SK-N-SH (cell line): ENCODE measurements at regions not wholly inside any gene's neighbourhood (a gene's known extent, or its start where the extent isn't known, plus 50 kb on each side); places are given as distances from the start of the nearest gene placed in this dataset.
A peak's percentile ranks its signal among the peaks of the same experiment; 100 is the strongest.

Source experiments
- CTCF ChIA-PET: fragments of 300-600, 350-600 bp; formaldehyde crosslinking; extraction: SDS; loops from one replicate; lab custom pipeline; 2021; lab: Yijun Ruan, JAX
- POLR2A ChIA-PET: fragments of 350-600 bp; sonication (Branson Sonifier 250); formaldehyde crosslinking; extraction: SDS; loops from one replicate; lab custom pipeline; 2020; ENCODE audit warnings: antibody characterized with exemption, inconsistent platforms; lab: Yijun Ruan, JAX
- DNase-seq: peaks from one replicate; pipeline ENCODE4 v3.0.0; 2012
- H2AFZ ChIP-seq: fragments of 200-600 bp; sonication (generic); 2 replicates; pipeline ENCODE4 v1.8.1; 2016; ENCODE audit warnings: antibody characterized with exemption, mild to moderate bottlenecking, low read depth
- H3F3A ChIP-seq: fragments of 200-600 bp; sonication (generic); replicated peaks from 2 replicates; pipeline ENCODE3; 2016; ENCODE audit warnings: antibody characterized with exemption, mild to moderate bottlenecking; ENCODE audit not compliant: insufficient read depth
- H3K27ac ChIP-seq, 2 experiments: fragments of 200-500 bp in 1 of 2; fragments of 200-600 bp in 1 of 2; sonication (Bioruptor generic) in 1 of 2; sonication (generic), shearing (Covaris generic) in 1 of 2; 2 replicates each; pipeline versions ENCODE4 v1.5.1 to v1.6.1; 2014 to 2016; ENCODE audit warnings: low read depth in 2 of 2, inconsistent platforms in 1 of 2, low read length in 1 of 2, mild to moderate bottlenecking in 1 of 2, mixed read lengths in 1 of 2
- H3K27me3 ChIP-seq: fragments of 200-600 bp; sonication (generic), shearing (Covaris generic); 2 replicates; pipeline ENCODE4 v1.6.1; 2016; ENCODE audit warnings: mixed run types; ENCODE audit not compliant: insufficient read depth
- H3K36me3 ChIP-seq, 2 experiments: fragments of 200-500 bp in 1 of 2; fragments of 200-600 bp in 1 of 2; sonication (Bioruptor generic) in 1 of 2; sonication (generic) in 1 of 2; replicated peaks in 1 of 2; 2 replicates each; pipeline versions ENCODE3 to v1.5.1; 2014 to 2016; ENCODE audit warnings: low read length in 1 of 2, mild to moderate bottlenecking in 1 of 2; ENCODE audit not compliant: insufficient read depth in 2 of 2, control insufficient read depth in 1 of 2
- H3K4me1 ChIP-seq, 2 experiments: fragments of 200-500 bp in 1 of 2; fragments of 200-600 bp in 1 of 2; sonication (Bioruptor generic) in 1 of 2; sonication (generic), shearing (Covaris generic) in 1 of 2; 2 replicates each; pipeline versions ENCODE4 v1.5.1 to v1.6.1; 2014 to 2016; ENCODE audit warnings: low read depth in 1 of 2, low read length in 1 of 2, mixed run types in 1 of 2; ENCODE audit not compliant: insufficient read depth in 2 of 2, control insufficient read depth in 1 of 2
- H3K4me2 ChIP-seq: fragments of 200-600 bp; sonication (generic), shearing (Covaris generic); 2 replicates; pipeline ENCODE4 v1.6.1; 2017; ENCODE audit warnings: mixed run types
- H3K4me3 ChIP-seq, 2 experiments: fragments of 200-500 bp in 1 of 2; fragments of 200-600 bp in 1 of 2; sonication (Bioruptor generic) in 1 of 2; sonication (generic), shearing (Covaris generic) in 1 of 2; 2 replicates each; pipeline versions ENCODE4 v1.5.1 to v1.8.1; 2014 to 2016; ENCODE audit warnings: low read depth in 2 of 2, inconsistent platforms in 1 of 2, low read length in 1 of 2, mild to moderate bottlenecking in 1 of 2, mixed read lengths in 1 of 2, moderate library complexity in 1 of 2
- H3K79me2 ChIP-seq: fragments of 200-600 bp; sonication (generic); 2 replicates; pipeline ENCODE4 v1.8.1; 2017; ENCODE audit warnings: mild to moderate bottlenecking; ENCODE audit not compliant: insufficient read depth
- H3K9ac ChIP-seq: fragments of 200-600 bp; sonication (generic); 2 replicates; pipeline ENCODE4 v1.6.1; 2017; ENCODE audit warnings: mixed run types
- H3K9me2 ChIP-seq: fragments of 200-600 bp; sonication (generic); 2 replicates; pipeline ENCODE4 v1.6.1; 2017; ENCODE audit warnings: mixed run types
- H3K9me3 ChIP-seq: fragments of 200-600 bp; sonication (generic); 2 replicates; pipeline ENCODE4 v1.6.1; 2017; ENCODE audit warnings: mixed run types, mild to moderate bottlenecking, moderate library complexity
- H4K20me1 ChIP-seq: fragments of 200-600 bp; sonication (generic); 2 replicates; pipeline ENCODE4 v1.6.1; 2017; ENCODE audit warnings: mild to moderate bottlenecking, mixed run types; ENCODE audit not compliant: insufficient read depth
- CTCF ChIP-seq: fragments of 200-600 bp; sonication (generic); IDR thresholded peaks from 2 replicates; pipeline ENCODE4 v1.6.1; 2017; ENCODE audit warnings: antibody characterized with exemption, mild to moderate bottlenecking, moderate library complexity
- ELF1 ChIP-seq: IDR thresholded peaks from 2 replicates; pipeline ENCODE4 v1.4.0; 2012
- EP300 ChIP-seq, 2 experiments: IDR thresholded peaks; 2 replicates each; pipeline versions ENCODE4 v1.4.0 to v1.6.1; 2012; ENCODE audit warnings: borderline replicate concordance in 1 of 2, low read depth in 1 of 2, low read length in 1 of 2
- FOXJ3 ChIP-seq: sonication (generic); formaldehyde crosslinking; IDR thresholded peaks from 2 replicates; pipeline ENCODE4 v1.5.1; 2020; ENCODE audit warnings: mild to moderate bottlenecking, missing genetic modification reagents
- MXI1 ChIP-seq: IDR thresholded peaks from 2 replicates; pipeline ENCODE4 v1.6.1; 2012; ENCODE audit warnings: mild to moderate bottlenecking, low read depth, low read length, improper control_type of control experiment
- NFIC ChIP-seq: IDR thresholded peaks from 2 replicates; pipeline ENCODE4 v1.4.0; 2012; ENCODE audit warnings: borderline replicate concordance
- RAD21 ChIP-seq: IDR thresholded peaks from 2 replicates; pipeline ENCODE4 v1.6.1; 2012; ENCODE audit warnings: mild to moderate bottlenecking, low read length
- RCOR1 ChIP-seq: fragments of 150-350 bp; IDR thresholded peaks from 2 replicates; pipeline ENCODE4 v1.6.1; 2017; ENCODE audit warnings: antibody characterized with exemption, low read length
- REST ChIP-seq: IDR thresholded peaks from 2 replicates; pipeline ENCODE4 v1.6.1; 2012; ENCODE audit warnings: mild to moderate bottlenecking, low read depth, low read length, moderate library complexity
- RFX5 ChIP-seq: IDR thresholded peaks from 2 replicates; pipeline ENCODE4 v1.6.1; 2012; ENCODE audit warnings: mild to moderate bottlenecking, improper control_type of control experiment, low read length
- RXRA ChIP-seq: IDR thresholded peaks from 2 replicates; pipeline ENCODE4 v1.4.0; 2012; ENCODE audit warnings: low read depth, mild to moderate bottlenecking, borderline replicate concordance
- SMC3 ChIP-seq: IDR thresholded peaks from 2 replicates; pipeline ENCODE4 v1.6.1; 2012; ENCODE audit warnings: low read depth, low read length, improper control_type of control experiment
- USF1 ChIP-seq: IDR thresholded peaks from 2 replicates; pipeline ENCODE4 v1.4.0; 2012; ENCODE audit warnings: low read depth, borderline replicate concordance
- YY1 ChIP-seq: IDR thresholded peaks from 2 replicates; pipeline ENCODE4 v1.4.0; 2012; ENCODE audit warnings: low read depth, mild to moderate bottlenecking
- WGBS: methylation state at CpG from one replicate; pipeline ENCODE4 v1.1.6; 2017; ENCODE audit warnings: low lambda C conversion rate; 5-methylcytosine and 5-hydroxymethylcytosine counted together
- TF ChIP-seq, protein P1 (sequence below): IDR thresholded peaks from 2 replicates; pipeline ENCODE4 v1.4.0; 2012; ENCODE audit warnings: low read depth
- TF ChIP-seq, protein P2 (sequence below): fragments of 150-350 bp; IDR thresholded peaks from 2 replicates; pipeline ENCODE4 v1.6.1; 2017; ENCODE audit warnings: antibody characterized with exemption, low read length, low read depth, borderline replicate concordance

DNA sequence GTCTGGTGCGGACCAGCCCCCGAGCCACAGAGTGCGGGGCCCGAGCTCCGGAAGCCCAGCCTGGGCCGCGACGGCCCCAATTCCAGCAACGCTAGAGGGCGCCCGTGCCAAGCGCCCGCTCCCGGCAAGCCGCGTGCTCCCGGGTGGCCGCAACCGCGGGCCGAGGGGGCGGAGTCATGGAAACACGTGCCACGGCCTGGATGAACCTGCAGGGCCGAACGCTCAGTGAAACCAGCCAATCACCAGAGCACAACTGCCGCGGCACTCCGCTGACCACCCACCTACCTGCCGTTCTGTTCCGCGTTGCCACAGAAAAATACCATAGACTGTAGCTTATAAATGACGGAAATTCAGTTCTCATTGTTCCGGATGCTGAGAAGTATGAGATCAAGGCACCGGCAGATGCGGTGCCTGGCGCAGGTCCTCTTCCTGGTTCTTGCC, 85.7 kb upstream of the FOXC1 start:
- H3K9me3 ChIP-seq: no peaks in the 10 kb centered on the region
- H3K4me2 ChIP-seq: peak overlapping the region; percentile 68
- peak; percentile 84 for DNase-seq
- no peaks in the 10 kb centered on the region for H3K9me2 ChIP-seq
- TF ChIP-seq ELF1 (no peak), RFX5 (no peak), USF1 (peak; percentile 71; the same call in 1 of the 2 replicates), YY1 (no peak), EP300 (IDR thresholded peaks at IDR 0.05; ENCODE audit: borderline replicate concordance in 1 of 2, low read depth in 1 of 2, low read length in 1 of 2) (no peak), RXRA (no peak), RAD21 (peak; percentile 40; the same call in 1 of the 2 replicates), MXI1 (no peak), FOXJ3 (no peak), NFIC (no peak), CTCF (peak; percentile 70), RCOR1 (no peak), SMC3 (peak; percentile 23), REST (no peak)
- TF ChIP-seq, protein P1, sequence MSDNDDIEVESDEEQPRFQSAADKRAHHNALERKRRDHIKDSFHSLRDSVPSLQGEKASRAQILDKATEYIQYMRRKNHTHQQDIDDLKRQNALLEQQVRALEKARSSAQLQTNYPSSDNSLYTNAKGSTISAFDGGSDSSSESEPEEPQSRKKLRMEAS: peak; percentile 96
- TF ChIP-seq, protein P2, sequence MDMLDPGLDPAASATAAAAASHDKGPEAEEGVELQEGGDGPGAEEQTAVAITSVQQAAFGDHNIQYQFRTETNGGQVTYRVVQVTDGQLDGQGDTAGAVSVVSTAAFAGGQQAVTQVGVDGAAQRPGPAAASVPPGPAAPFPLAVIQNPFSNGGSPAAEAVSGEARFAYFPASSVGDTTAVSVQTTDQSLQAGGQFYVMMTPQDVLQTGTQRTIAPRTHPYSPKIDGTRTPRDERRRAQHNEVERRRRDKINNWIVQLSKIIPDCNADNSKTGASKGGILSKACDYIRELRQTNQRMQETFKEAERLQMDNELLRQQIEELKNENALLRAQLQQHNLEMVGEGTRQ: no peak
- CTCF ChIA-PET: interaction anchor here (0.7 to 1.4 kb wide), 4 partner anchors 9 to 962 kb away, joined by 3 to 7 read pairs (median 4); no protein-coding TSS in a partner anchor
- no peak overlapping the region for H3K9ac ChIP-seq
- H3K79me2 ChIP-seq: no peaks in the 10 kb centered on the region
- no peak overlapping the region for H3K27ac ChIP-seq
- WGBS: 8% methylated on average over 7 of the region's 37 CpGs
- no peaks in the 10 kb centered on the region for H3F3A ChIP-seq
- POLR2A ChIA-PET: no interaction called here
- H3K36me3 ChIP-seq: no peaks in the 10 kb centered on the region
- peak overlapping the region; percentile 49; the same call in 1 of the 2 replicates for H2AFZ ChIP-seq
- peak overlapping the region in 1 of 2 experiments; percentile 24; a peak in 1 of 4 replicates for H3K4me3 ChIP-seq
- H3K27me3 ChIP-seq: peaks cover 25% of the 10 kb centered on the region
- H4K20me1 ChIP-seq: no peaks in the 10 kb centered on the region
- H3K4me1 ChIP-seq: peaks cover 0 to 2% of the 10 kb centered on the region in 2 experiments; a peak in 1 of 4 replicates
